ENCODE measurements at regions not wholly inside any gene's neighbourhood (a gene's known extent, or its start where the extent isn't known, plus 50 kb on each side); places are given as distances from the start of the nearest gene placed in this dataset.

DNA sequence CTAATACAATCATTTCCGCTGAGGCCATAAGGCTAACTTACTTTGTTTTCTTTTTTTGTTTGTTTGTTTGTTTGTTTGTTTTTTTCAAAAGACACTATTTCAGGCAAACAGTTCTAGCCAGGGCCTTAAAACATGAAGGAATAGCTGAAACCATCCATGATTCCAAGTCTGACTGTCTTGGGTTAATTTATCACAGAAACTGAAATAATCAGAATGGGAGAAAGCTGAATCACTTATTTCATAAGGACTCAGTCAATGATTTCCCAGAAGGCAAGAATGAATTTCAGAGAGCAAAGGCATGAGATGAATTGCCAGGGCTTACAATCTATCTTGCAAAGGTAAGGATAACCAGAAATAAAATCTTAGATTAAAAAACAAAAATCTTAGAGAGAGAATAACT is 1315.1 kb downstream of the SUCLG1 start:
- TF ChIP-seq, protein P1, sequence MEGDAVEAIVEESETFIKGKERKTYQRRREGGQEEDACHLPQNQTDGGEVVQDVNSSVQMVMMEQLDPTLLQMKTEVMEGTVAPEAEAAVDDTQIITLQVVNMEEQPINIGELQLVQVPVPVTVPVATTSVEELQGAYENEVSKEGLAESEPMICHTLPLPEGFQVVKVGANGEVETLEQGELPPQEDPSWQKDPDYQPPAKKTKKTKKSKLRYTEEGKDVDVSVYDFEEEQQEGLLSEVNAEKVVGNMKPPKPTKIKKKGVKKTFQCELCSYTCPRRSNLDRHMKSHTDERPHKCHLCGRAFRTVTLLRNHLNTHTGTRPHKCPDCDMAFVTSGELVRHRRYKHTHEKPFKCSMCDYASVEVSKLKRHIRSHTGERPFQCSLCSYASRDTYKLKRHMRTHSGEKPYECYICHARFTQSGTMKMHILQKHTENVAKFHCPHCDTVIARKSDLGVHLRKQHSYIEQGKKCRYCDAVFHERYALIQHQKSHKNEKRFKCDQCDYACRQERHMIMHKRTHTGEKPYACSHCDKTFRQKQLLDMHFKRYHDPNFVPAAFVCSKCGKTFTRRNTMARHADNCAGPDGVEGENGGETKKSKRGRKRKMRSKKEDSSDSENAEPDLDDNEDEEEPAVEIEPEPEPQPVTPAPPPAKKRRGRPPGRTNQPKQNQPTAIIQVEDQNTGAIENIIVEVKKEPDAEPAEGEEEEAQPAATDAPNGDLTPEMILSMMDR (IDR thresholded peaks at IDR 0.05 in 2 of 3, conservative IDR thresholded peaks at IDR 0.05 in 1 of 3; ENCODE audit: insufficient read depth in 2 of 3, low read depth in 1 of 3, low read length in 3 of 3) = no peak
- TF ChIP-seq RNF219 (CRISPR knock-in tag; IDR thresholded peaks at IDR 0.05) (no peak), ZNF253 (CRISPR knock-in tag; conservative IDR thresholded peaks at IDR 0.05) (no peak), HDAC1 (IDR thresholded peaks at IDR 0.05) (no peak), ERF (CRISPR knock-in tag; IDR thresholded peaks at IDR 0.05) (no peak), GTF2F1 (IDR thresholded peaks at IDR 0.05; ENCODE audit: low read depth, low read length) (no peak), TEAD4 (IDR thresholded peaks at IDR 0.05; ENCODE audit: low read length) (no peak), TEAD4 (CRISPR knock-in tag; IDR thresholded peaks at IDR 0.05; ENCODE audit: borderline replicate concordance) (no peak), NCOR1 (IDR thresholded peaks at IDR 0.05) (no peak), ZNF282 (CRISPR knock-in tag; IDR thresholded peaks at IDR 0.05) (no peak)
- TF ChIP-seq, protein P2, sequence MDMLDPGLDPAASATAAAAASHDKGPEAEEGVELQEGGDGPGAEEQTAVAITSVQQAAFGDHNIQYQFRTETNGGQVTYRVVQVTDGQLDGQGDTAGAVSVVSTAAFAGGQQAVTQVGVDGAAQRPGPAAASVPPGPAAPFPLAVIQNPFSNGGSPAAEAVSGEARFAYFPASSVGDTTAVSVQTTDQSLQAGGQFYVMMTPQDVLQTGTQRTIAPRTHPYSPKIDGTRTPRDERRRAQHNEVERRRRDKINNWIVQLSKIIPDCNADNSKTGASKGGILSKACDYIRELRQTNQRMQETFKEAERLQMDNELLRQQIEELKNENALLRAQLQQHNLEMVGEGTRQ (CRISPR knock-in tag; IDR thresholded peaks at IDR 0.05) = no peak
